ENCODE measurements at regions not wholly inside any gene's neighbourhood (a gene's known extent, or its start where the extent isn't known, plus 50 kb on each side); places are given as distances from the start of the nearest gene placed in this dataset.

DNA sequence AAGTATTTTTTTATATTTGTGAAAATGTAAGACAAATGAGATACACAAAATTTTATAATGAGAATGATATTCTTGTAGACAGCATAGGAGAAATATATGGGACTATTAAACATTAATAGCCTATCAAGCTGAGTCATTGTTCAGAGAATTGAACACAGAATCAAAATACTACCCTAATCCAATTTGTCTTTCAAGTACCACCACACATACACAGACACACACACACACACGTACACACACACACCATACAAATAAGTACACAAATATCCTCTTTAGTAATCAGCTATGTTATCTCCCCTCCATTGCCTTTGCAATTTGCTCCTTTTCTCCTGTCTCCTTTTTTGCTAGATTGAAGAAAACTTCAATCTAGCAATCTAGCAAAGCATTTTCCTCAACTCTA lies 499.3 kb downstream of the FOXG1 start:
- TF ChIP-seq, protein P1, sequence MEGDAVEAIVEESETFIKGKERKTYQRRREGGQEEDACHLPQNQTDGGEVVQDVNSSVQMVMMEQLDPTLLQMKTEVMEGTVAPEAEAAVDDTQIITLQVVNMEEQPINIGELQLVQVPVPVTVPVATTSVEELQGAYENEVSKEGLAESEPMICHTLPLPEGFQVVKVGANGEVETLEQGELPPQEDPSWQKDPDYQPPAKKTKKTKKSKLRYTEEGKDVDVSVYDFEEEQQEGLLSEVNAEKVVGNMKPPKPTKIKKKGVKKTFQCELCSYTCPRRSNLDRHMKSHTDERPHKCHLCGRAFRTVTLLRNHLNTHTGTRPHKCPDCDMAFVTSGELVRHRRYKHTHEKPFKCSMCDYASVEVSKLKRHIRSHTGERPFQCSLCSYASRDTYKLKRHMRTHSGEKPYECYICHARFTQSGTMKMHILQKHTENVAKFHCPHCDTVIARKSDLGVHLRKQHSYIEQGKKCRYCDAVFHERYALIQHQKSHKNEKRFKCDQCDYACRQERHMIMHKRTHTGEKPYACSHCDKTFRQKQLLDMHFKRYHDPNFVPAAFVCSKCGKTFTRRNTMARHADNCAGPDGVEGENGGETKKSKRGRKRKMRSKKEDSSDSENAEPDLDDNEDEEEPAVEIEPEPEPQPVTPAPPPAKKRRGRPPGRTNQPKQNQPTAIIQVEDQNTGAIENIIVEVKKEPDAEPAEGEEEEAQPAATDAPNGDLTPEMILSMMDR (IDR thresholded peaks at IDR 0.05), result no peak
- TF ChIP-seq POLR2A (IDR thresholded peaks at IDR 0.05; ENCODE audit: low read depth) (no peak), POLR2AphosphoS5 (IDR thresholded peaks at IDR 0.05) (no peak), EP300 (IDR thresholded peaks at IDR 0.05) (no peak)
- intact Hi-C loops (cut with DNase I), result no loop called here
- H3K27ac ChIP-seq (replicated peaks in 1 of 4), result no peak overlapping the region
- no peaks in the 10 kb centered on the region for H3K9me3 ChIP-seq
- H3K4me1 ChIP-seq, result peaks cover 0 to 16% (median 11%) of the 10 kb centered on the region in 4 donors
- H3K36me3 ChIP-seq, result no peaks in the 10 kb centered on the region
- H3K4me3 ChIP-seq, result no peak overlapping the region
- DNase-seq (ENCODE audit: extremely low spot score), result no peak
- no peaks in the 10 kb centered on the region for H3K27me3 ChIP-seq
- WGBS, result 80% methylated on average over 1 of the region's 1 CpG

DNA sequence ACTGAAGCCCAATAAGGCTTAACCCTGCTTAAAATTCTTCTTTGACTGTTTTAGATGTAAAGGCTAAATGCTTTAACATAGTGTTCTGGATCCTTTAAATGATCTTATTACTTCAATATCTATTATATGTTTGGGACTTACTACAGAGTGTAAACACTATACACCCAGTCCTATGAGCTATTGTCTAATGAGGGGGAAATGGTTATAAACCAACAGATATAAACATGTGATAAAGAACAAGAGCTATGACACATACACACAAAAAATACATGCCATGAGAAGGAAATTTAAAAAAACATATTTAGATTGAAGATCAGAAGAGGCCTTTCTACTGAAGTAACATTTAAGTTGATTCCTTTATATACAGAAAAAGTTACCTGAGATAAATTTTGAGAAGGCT lies 505.1 kb downstream of the FOXG1 start:
- Histone ChIP-seq H3K27ac (replicated peaks in 1 of 4) (no peak overlapping the region), H3K4me1 (peaks cover 0 to 22% (median 19%) of the 10 kb centered on the region in 4 donors), H3K9me3 (no peaks in the 10 kb centered on the region), H3K27me3 (no peaks in the 10 kb centered on the region), H3K4me3 (no peak overlapping the region), H3K36me3 (no peaks in the 10 kb centered on the region)
- TF ChIP-seq, protein P1 (IDR thresholded peaks at IDR 0.05), result no peak
- TF ChIP-seq POLR2AphosphoS5 (IDR thresholded peaks at IDR 0.05) (no peak), POLR2A (IDR thresholded peaks at IDR 0.05; ENCODE audit: low read depth) (no peak), EP300 (IDR thresholded peaks at IDR 0.05) (no peak)
- DNase-seq (ENCODE audit: extremely low spot score), result no peak
- intact Hi-C loops (cut with DNase I), result no loop called here

DNA sequence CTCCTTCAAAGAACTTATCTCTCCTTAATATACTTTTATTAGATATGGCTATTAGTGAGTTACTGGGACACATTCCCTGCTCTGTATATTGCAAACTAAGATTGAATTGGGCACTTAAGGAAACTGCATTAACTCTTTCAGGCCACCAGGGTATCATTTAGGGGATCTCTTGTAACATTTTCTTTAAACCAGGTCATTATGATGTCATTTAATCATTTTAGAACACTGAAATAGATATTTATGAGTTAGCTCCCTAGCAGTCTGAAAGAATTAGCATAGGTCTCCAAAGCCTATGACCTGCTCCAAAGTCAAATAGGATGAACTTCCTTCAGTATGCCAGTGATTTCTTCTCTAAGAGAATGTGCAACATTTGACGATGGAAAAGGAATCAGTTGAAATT lies 506.9 kb downstream of the FOXG1 start:
- no peak overlapping the region for H3K4me3 ChIP-seq
- DNase-seq (ENCODE audit: extremely low spot score), result no peak
- H3K4me1 ChIP-seq, result peaks cover 0 to 24% (median 19%) of the 10 kb centered on the region in 4 donors
- intact Hi-C loops (cut with DNase I), result no loop called here
- WGBS, result 52% methylated on average over 1 of the region's 1 CpG
- no peaks in the 10 kb centered on the region for H3K9me3 ChIP-seq
- TF ChIP-seq POLR2AphosphoS5 (IDR thresholded peaks at IDR 0.05) (no peak), EP300 (IDR thresholded peaks at IDR 0.05) (no peak), POLR2A (IDR thresholded peaks at IDR 0.05; ENCODE audit: low read depth) (no peak)
- TF ChIP-seq, protein P1 (IDR thresholded peaks at IDR 0.05), result no peak
- no peaks in the 10 kb centered on the region for H3K27me3 ChIP-seq
- no peaks in the 10 kb centered on the region for H3K36me3 ChIP-seq
- H3K27ac ChIP-seq (replicated peaks in 1 of 4), result no peak overlapping the region

DNA sequence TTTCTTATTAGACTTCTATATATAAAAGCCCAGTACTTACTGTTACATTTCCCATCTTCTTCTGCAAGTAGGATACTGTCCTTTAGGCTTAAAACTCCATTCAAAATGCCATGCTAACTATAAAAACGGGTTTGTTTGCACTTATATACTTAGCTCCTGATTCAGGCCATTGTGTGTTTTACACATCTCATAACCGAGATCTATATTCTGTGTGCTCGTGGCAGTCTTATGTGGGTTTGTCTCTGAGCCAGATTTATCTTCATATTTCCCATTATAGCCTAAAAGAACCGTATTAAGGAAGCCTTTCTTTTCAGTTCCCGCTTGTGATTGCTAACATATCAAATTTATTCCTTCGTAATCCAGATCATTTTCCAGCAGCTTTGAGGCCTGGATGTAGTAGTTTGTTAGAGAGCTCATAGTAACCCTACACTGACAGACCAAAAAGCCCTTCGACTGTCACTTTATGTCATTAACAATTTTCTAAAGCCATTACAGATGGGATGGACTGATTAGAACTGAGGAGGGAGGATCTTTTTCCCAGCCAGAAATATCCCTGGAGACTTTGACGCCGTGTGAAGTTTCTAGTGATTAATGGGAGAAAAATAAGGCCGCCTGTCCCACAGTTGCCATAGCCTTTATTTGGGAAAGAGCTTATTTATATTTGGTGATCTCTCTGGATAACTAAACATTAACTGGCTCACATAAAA lies 508.5 kb downstream of the FOXG1 start:
- WGBS, result 27% methylated on average over 10 of the region's 10 CpGs
- H3K4me3 ChIP-seq, result no peak overlapping the region
- H3K27me3 ChIP-seq, result no peaks in the 10 kb centered on the region
- H3K27ac ChIP-seq (replicated peaks in 1 of 4), result peak overlapping the region in 2 of 4 donors; percentile 30 to 49
- peaks cover 0 to 24% (median 19%) of the 10 kb centered on the region in 4 donors for H3K4me1 ChIP-seq
- no peak for DNase-seq (ENCODE audit: extremely low spot score)
- intact Hi-C loops (cut with DNase I), result no loop called here
- TF ChIP-seq POLR2AphosphoS5 (IDR thresholded peaks at IDR 0.05) (no peak), POLR2A (IDR thresholded peaks at IDR 0.05; ENCODE audit: low read depth) (no peak), EP300 (IDR thresholded peaks at IDR 0.05) (no peak)
- TF ChIP-seq, protein P1 (IDR thresholded peaks at IDR 0.05), result no peak
- no peaks in the 10 kb centered on the region for H3K9me3 ChIP-seq
- no peaks in the 10 kb centered on the region for H3K36me3 ChIP-seq
